HG03135 (cell line): ENCODE measurements at regions not wholly inside any gene's neighbourhood (a gene's known extent, or its start where the extent isn't known, plus 50 kb on each side); places are given as distances from the start of the nearest gene placed in this dataset.
A peak's percentile ranks its signal among the peaks of the same experiment; 100 is the strongest.
"Not testable (repeated sequence)": the region's sequence is repeated elsewhere in the genome, so short reads cannot be mapped to it uniquely, and the experiment has no call there.

Experiments used
- ATAC-seq: cut with Tn5 transposase; IDR thresholded peaks from one replicate; pipeline ENCODE4 v1.9.1; 2021; ENCODE audit warnings: mild to moderate bottlenecking, moderate library complexity; ENCODE audit not compliant: unreplicated experiment

GRCh38 chr21:24428591-24429199, 1178.6 kb downstream of the MRPL39 start:
- peak; percentile 87 for ATAC-seq

- ATAC-seq = no peak
Measured at GRCh38 chr21:24424776-24425175, 1182.5 kb downstream of the MRPL39 start.

GRCh38 chr21:24423546-24423945, 1183.7 kb downstream of the MRPL39 start:
- ATAC-seq = no peak

GRCh38 chr21:24420689-24421088, 1186.6 kb downstream of the MRPL39 start:
- no peak for ATAC-seq

- ATAC-seq = not testable (repeated sequence)
Measured at GRCh38 chr21:24419641-24420040, 1187.6 kb downstream of the MRPL39 start.

GRCh38 chr21:24418671-24419070, 1188.6 kb downstream of the MRPL39 start:
- ATAC-seq = no peak

GRCh38 chr21:24411429-24411828, 1195.9 kb downstream of the MRPL39 start:
- ATAC-seq = no peak

GRCh38 chr21:24403221-24403620, 1204.1 kb downstream of the MRPL39 start:
- ATAC-seq = no peak

GRCh38 chr21:24395320-24395923, 1211.9 kb downstream of the MRPL39 start:
- ATAC-seq = no peak

- ATAC-seq = peak; percentile 86
Measured at GRCh38 chr21:24375201-24375600, 1232.1 kb downstream of the MRPL39 start.

- ATAC-seq = no peak
Measured at GRCh38 chr21:24372506-24372905, 1234.8 kb downstream of the MRPL39 start.

GRCh38 chr21:24369746-24370145, 1237.5 kb downstream of the MRPL39 start:
- ATAC-seq = no peak

- no peak for ATAC-seq
Measured at GRCh38 chr21:24369278-24369677, 1238.0 kb downstream of the MRPL39 start.

GRCh38 chr21:24367936-24368335, 1239.3 kb downstream of the MRPL39 start:
- ATAC-seq = no peak

- ATAC-seq = no peak
Measured at GRCh38 chr21:24353492-24353891, 1253.8 kb downstream of the MRPL39 start.

- no peak for ATAC-seq
Measured at GRCh38 chr21:24339406-24339805, 1267.9 kb downstream of the MRPL39 start.

GRCh38 chr21:24336491-24336890, 1270.8 kb downstream of the MRPL39 start:
- no peak for ATAC-seq

- ATAC-seq = no peak
Measured at GRCh38 chr21:24323536-24323935, 1283.7 kb downstream of the MRPL39 start.

- ATAC-seq = no peak
Measured at GRCh38 chr21:24316277-24316922, 1290.9 kb downstream of the MRPL39 start.

GRCh38 chr21:24310788-24311187, 1296.5 kb downstream of the MRPL39 start:
- no peak for ATAC-seq

- ATAC-seq = no peak
Measured at GRCh38 chr21:24308183-24308582, 1299.1 kb downstream of the MRPL39 start.

GRCh38 chr21:24302400-24302799, 1304.9 kb downstream of the MRPL39 start:
- ATAC-seq = no peak
